T-helper 17 cell (primary cell): ENCODE measurements at regions not wholly inside any gene's neighbourhood (a gene's known extent, or its start where the extent isn't known, plus 50 kb on each side); places are given as distances from the start of the nearest gene placed in this dataset.
A peak's percentile ranks its signal among the peaks of the same experiment; 100 is the strongest.

Source experiments
- ATAC-seq: fragments of 150-1000 bp; cut with Tn5 transposase; 2 replicates; pipeline ENCODE4 v1.10.0; 2021; ENCODE audit warnings: mild to moderate bottlenecking, moderate library complexity
- DNase-seq, 3 donors: peaks; one replicate each; pipeline versions ENCODE4 v3.0.0 to v3.0.0-alpha.2; 2020 to 2021
- H3K9me3 ChIP-seq: one replicate; pipeline ENCODE4 v1.7.0; 2013; ENCODE audit warnings: low read length, mild to moderate bottlenecking; ENCODE audit not compliant: control insufficient read depth, poor library complexity, severe bottlenecking
- H3K27ac Mint-ChIP-seq: one replicate; pipeline ENCODE4 v1.8.0; 2022; ENCODE audit warnings: mild to moderate bottlenecking, moderate library complexity, mixed read lengths
- H3K27me3 Mint-ChIP-seq: one replicate; pipeline ENCODE4 v1.8.0; 2022; ENCODE audit warnings: mixed read lengths
- H3K36me3 Mint-ChIP-seq: one replicate; pipeline ENCODE4 v1.8.0; 2022; ENCODE audit warnings: low read depth, mixed read lengths
- H3K4me1 Mint-ChIP-seq: one replicate; pipeline ENCODE4 v1.8.0; 2022; ENCODE audit warnings: mild to moderate bottlenecking, mixed read lengths
- H3K4me3 Mint-ChIP-seq: one replicate; pipeline ENCODE4 v1.8.0; 2022; ENCODE audit warnings: mild to moderate bottlenecking, moderate library complexity, mixed read lengths

DNA sequence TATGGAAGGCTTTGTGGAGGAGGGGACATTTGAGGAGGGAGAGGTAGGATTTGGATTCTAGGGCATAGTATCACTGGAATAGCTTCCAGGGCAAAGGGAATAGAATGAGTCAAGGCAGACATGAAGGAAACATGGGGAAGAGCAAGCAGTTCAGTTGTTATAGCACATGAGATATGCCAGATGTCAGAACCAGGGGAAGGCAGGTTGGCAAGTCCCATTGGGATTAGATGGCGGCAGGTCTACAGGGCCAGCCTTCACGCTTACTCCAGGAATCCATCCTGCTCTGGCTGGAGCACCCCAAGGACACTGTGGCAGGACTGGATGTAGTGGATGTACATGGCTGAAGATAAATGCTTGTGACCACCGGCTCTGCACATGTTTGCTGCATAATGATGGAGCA, 120.4 kb upstream of the ST8SIA2 start:
- H3K4me1 Mint-ChIP-seq = no peaks in the 10 kb centered on the region
- H3K27ac Mint-ChIP-seq = no peak overlapping the region
- no peak overlapping the region for H3K4me3 Mint-ChIP-seq
- DNase-seq (no peak), ATAC-seq (no peak)
- no peaks in the 10 kb centered on the region for H3K36me3 Mint-ChIP-seq
- H3K27me3 Mint-ChIP-seq = peaks cover 57% of the 10 kb centered on the region
- no peaks in the 10 kb centered on the region for H3K9me3 ChIP-seq

DNA sequence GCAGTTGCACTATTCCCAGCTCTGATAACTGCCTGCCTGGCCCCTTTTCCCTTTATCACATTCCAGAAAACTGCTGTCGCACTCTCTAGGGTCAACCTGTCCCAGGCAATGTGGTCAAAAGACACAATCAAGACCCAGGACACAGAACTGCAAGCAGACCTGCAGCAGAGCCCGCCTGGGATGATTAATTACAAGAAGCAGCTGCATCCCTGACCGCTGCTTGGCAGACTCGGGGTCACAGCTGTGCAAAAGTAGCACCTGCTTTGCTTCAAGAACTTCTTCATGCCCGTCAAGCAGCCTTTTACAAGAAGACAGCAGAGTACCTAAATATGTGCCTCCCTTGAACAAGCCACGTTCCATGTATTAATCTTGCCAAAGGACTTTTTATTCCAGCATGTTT, 120.0 kb upstream of the ST8SIA2 start:
- Mint-ChIP-seq H3K4me1 (no peaks in the 10 kb centered on the region), H3K27ac (no peak overlapping the region), H3K4me3 (no peak overlapping the region), H3K27me3 (peaks cover 54% of the 10 kb centered on the region), H3K36me3 (no peaks in the 10 kb centered on the region)
- no peaks in the 10 kb centered on the region for H3K9me3 ChIP-seq
- ATAC-seq (no peak), DNase-seq (no peak)

GRCh38 chr15:92277776-92278175, 115.9 kb upstream of the ST8SIA2 start:
- Mint-ChIP-seq H3K36me3 (no peaks in the 10 kb centered on the region), H3K27ac (peak overlapping the region; percentile 14), H3K4me3 (no peak overlapping the region), H3K4me1 (no peaks in the 10 kb centered on the region), H3K27me3 (peaks cover 39% of the 10 kb centered on the region)
- H3K9me3 ChIP-seq = no peaks in the 10 kb centered on the region
- DNase-seq = no peak
- no peak for ATAC-seq

- H3K27ac Mint-ChIP-seq = no peak overlapping the region
- no peak overlapping the region for H3K4me3 Mint-ChIP-seq
- H3K4me1 Mint-ChIP-seq = no peaks in the 10 kb centered on the region
- H3K9me3 ChIP-seq = no peaks in the 10 kb centered on the region
- no peaks in the 10 kb centered on the region for H3K36me3 Mint-ChIP-seq
- no peak for ATAC-seq
- DNase-seq = no peak
- peaks cover 8% of the 10 kb centered on the region for H3K27me3 Mint-ChIP-seq
These were observed 109.9 kb upstream of the ST8SIA2 start for GRCh38 chr15:92283813-92284212.

DNA sequence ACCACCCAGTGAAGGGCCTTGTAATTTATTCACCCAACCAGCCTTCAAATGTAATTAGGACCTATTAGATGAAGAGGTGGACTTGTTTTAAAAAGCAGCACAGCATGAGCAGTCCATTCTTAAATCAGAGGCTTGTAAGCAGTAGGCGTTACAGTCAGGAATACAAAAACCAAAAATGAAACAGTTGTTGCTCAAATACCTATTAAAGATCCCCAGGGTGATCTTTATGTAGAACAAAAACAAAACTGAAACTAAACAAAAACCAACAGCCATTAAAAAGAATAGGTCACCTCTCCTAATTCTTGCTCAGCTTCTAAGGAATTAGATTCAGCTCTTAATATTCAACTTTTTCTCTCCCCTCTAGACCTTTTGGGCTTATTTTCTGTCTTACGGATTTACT, 104.9 kb upstream of the ST8SIA2 start:
- Mint-ChIP-seq H3K4me1 (no peaks in the 10 kb centered on the region), H3K36me3 (no peaks in the 10 kb centered on the region), H3K27ac (no peak overlapping the region), H3K4me3 (no peak overlapping the region), H3K27me3 (peaks cover 37% of the 10 kb centered on the region)
- ATAC-seq (no peak), DNase-seq (no peak)
- H3K9me3 ChIP-seq = no peaks in the 10 kb centered on the region

- DNase-seq (no peak), ATAC-seq (no peak)
- Mint-ChIP-seq H3K27me3 (peaks cover 44% of the 10 kb centered on the region), H3K4me1 (no peaks in the 10 kb centered on the region), H3K36me3 (no peaks in the 10 kb centered on the region), H3K27ac (no peak overlapping the region), H3K4me3 (no peak overlapping the region)
- no peaks in the 10 kb centered on the region for H3K9me3 ChIP-seq
These were observed 103.9 kb upstream of the ST8SIA2 start for GRCh38 chr15:92289733-92290132.

DNA sequence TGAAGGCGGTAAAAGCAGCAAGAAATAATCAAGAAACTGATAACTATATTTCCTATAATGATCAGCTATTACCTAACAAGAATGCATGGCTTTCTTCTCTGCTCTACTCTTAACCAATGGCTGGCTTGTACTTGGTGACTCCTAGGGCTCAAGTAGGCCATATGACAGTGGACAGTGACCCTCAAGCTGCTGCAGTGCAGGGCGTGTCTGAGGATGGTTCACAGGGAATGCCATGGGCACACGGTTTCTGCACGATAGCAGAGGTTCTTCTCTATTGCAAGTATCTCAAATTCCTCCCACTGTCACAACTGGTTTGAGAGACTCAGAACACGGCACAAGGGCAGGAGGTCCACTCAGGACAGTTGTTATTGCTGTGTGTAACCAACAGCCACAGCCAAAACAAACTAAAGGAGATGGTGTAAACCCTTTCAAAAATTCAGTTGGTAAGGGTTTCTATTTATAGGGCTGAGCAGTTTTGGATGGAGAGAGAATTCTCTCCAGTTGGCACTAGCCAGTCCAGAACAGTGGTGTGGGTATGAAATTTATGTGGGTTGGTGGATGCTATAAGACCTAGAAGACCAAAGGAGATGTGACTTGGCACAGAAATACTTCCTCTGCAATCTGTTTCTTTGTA, 103.2 kb upstream of the ST8SIA2 start:
- H3K9me3 ChIP-seq = no peaks in the 10 kb centered on the region
- Mint-ChIP-seq H3K27me3 (peaks cover 51% of the 10 kb centered on the region), H3K4me3 (no peak overlapping the region), H3K27ac (no peak overlapping the region), H3K36me3 (no peaks in the 10 kb centered on the region), H3K4me1 (no peaks in the 10 kb centered on the region)
- DNase-seq (no peak), ATAC-seq (no peak)

- ATAC-seq (no peak), DNase-seq (no peak)
- H3K9me3 ChIP-seq = no peaks in the 10 kb centered on the region
- Mint-ChIP-seq H3K36me3 (no peaks in the 10 kb centered on the region), H3K27ac (no peak overlapping the region), H3K4me3 (no peak overlapping the region), H3K27me3 (peaks cover 53% of the 10 kb centered on the region), H3K4me1 (no peaks in the 10 kb centered on the region)
These were observed 101.8 kb upstream of the ST8SIA2 start for GRCh38 chr15:92291900-92292299.

DNA sequence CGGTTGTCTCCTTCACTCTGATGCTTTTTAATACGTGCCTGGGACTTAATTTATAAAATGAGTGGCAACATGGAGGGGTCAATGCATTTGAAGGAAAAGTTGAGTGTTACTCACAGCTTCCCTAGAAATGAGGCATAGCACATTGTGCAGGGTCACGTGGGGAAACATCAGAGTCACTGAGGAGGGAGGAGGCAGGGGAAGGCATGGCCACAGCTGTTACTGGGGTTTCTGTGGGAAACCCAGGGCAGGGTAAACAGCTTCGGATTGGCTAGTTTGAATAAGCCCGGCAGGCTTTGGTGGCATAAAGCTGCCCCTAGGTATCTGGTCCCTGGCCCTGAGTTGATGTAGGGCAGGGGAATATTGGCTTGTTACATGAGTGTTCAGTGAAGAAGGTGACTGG, 98.9 kb upstream of the ST8SIA2 start:
- no peak for DNase-seq
- ATAC-seq = no peak
- H3K27me3 Mint-ChIP-seq = peaks cover 45% of the 10 kb centered on the region
- H3K9me3 ChIP-seq = no peaks in the 10 kb centered on the region
- H3K4me1 Mint-ChIP-seq = no peaks in the 10 kb centered on the region
- no peak overlapping the region for H3K4me3 Mint-ChIP-seq
- no peaks in the 10 kb centered on the region for H3K36me3 Mint-ChIP-seq
- H3K27ac Mint-ChIP-seq = no peak overlapping the region

- ATAC-seq (no peak), DNase-seq (no peak)
- Mint-ChIP-seq H3K4me1 (no peaks in the 10 kb centered on the region), H3K36me3 (no peaks in the 10 kb centered on the region), H3K27ac (no peak overlapping the region), H3K27me3 (peaks cover 20% of the 10 kb centered on the region), H3K4me3 (no peak overlapping the region)
- H3K9me3 ChIP-seq = no peaks in the 10 kb centered on the region
These were observed 89.3 kb upstream of the ST8SIA2 start for GRCh38 chr15:92304223-92304975.

- no peaks in the 10 kb centered on the region for H3K36me3 Mint-ChIP-seq
- no peak overlapping the region for H3K27ac Mint-ChIP-seq
- DNase-seq (no peak), ATAC-seq (no peak)
- H3K27me3 Mint-ChIP-seq = peaks cover 20% of the 10 kb centered on the region
- no peak overlapping the region for H3K4me3 Mint-ChIP-seq
- no peaks in the 10 kb centered on the region for H3K9me3 ChIP-seq
- no peaks in the 10 kb centered on the region for H3K4me1 Mint-ChIP-seq
These were observed 88.3 kb upstream of the ST8SIA2 start for GRCh38 chr15:92305343-92305742.

GRCh38 chr15:92306663-92307062, 87.0 kb upstream of the ST8SIA2 start:
- Mint-ChIP-seq H3K27ac (no peak overlapping the region), H3K36me3 (no peaks in the 10 kb centered on the region), H3K27me3 (peaks cover 20% of the 10 kb centered on the region), H3K4me3 (no peak overlapping the region), H3K4me1 (no peaks in the 10 kb centered on the region)
- ATAC-seq = no peak
- DNase-seq = no peak
- H3K9me3 ChIP-seq = no peaks in the 10 kb centered on the region

DNA sequence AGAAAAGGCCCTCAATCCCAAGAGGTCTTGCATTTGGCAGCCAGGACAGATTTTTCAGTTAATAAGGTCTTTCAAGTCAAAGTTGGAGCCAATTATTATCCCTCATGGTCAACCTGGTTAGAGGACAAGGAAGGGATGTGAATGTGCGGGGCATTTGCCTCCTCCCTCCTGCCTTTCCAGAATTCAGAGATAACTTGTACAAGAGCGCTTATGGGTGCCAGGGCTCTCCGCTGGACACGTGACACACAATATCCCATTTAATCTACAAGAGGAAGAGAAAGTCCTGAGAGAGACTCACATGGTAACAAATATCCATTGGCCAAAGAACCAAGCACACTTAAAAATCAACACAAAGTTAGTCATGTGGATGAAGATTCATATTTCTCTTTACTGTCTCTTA, 78.5 kb upstream of the ST8SIA2 start:
- no peaks in the 10 kb centered on the region for H3K9me3 ChIP-seq
- no peak for ATAC-seq
- Mint-ChIP-seq H3K27me3 (peaks cover 49% of the 10 kb centered on the region), H3K36me3 (no peaks in the 10 kb centered on the region), H3K4me1 (no peaks in the 10 kb centered on the region), H3K4me3 (no peak overlapping the region), H3K27ac (no peak overlapping the region)
- no peak for DNase-seq

DNA sequence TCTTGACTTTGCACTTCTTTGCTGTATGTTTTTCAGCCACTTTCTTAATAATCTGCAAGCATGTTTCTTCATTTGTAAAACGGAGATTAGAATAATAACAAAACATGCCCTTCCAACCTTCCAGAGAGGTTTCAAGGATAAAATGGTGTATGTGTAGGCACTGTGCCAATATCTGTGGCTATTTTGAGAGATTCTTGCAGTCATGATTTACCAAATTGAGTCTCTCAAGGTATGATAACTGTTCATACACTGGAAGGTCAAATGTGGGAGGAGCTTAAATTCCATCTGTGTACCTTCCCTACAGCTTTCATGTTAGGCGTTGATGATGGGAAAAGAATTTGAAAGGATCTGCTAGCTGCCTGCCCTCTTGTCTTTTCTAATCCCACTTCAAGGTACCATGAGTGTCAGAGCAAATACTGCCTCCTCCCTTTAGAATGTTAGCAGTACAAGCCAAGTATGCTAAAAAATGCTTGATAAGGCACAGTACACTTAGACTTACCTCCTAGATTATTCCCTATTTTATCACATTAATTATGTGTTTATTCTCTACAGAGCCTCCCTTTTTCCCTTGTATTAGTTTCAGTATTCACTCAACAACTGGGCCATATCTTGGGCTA, 78.0 kb upstream of the ST8SIA2 start:
- Mint-ChIP-seq H3K36me3 (no peaks in the 10 kb centered on the region), H3K4me3 (no peak overlapping the region), H3K4me1 (no peaks in the 10 kb centered on the region), H3K27ac (no peak overlapping the region), H3K27me3 (peaks cover 54% of the 10 kb centered on the region)
- H3K9me3 ChIP-seq = no peaks in the 10 kb centered on the region
- DNase-seq (no peak), ATAC-seq (no peak)
